HT1080 (cell line): ENCODE measurements at regions not wholly inside any gene's neighbourhood (a gene's known extent, or its start where the extent isn't known, plus 50 kb on each side); places are given as distances from the start of the nearest gene placed in this dataset.

Source experiments
- DNase-seq: peaks from one replicate; pipeline ENCODE4 v3.0.0-alpha.2; 2015; ENCODE audit warnings: low read depth

DNA sequence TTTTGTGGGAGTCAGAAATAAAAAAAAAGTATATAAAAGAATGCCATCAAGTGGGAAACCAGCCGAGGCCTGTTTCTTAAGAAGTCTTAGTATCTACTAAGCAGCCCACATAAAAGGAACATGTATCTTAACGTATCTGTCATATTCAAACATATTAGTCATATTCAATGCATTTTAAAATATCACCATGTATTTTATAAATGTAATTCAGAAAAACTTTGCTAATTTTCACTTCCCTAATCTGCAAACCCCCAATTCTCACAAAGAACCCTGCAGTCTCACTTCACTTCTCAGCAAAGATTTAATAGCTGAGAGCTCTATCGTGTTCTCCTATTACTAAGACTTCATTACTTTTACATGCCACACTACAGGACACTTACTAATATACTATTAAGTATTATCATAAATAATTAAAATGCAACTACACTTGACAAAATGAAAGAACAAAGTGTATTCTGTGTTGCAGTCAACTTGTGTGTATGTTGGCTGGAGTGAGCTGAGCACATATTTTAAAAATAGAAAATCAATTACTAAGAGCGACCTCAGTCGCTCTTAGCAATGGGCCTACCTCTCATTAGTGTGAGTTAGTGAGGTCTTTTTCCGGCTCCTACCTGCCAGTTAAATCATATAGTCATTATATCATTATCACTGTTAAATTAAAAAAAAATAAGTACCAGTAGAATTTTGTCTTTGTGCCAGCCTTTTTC, 484.3 kb downstream of the LMO4 start:
- DNase-seq, result no peak

DNA sequence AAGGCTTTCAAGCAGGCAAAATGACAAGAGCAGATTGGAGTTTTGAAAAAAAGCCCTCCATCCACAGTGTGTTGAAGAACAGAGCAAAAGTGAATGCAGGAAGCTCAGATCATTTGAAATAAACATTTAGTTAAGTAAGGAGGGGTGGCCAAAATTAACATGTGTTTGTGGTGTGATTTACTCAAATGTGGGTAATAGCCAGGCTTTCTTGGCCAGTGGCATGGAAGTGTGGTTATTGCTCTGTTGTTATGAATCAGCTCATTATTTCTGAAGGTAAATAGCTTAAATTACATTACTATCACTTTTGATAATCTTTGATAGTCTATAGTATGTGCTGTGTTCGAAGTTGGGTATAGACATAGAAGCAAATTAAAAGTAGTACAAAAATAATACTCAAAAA, 485.9 kb downstream of the LMO4 start:
- DNase-seq, result no peak

DNA sequence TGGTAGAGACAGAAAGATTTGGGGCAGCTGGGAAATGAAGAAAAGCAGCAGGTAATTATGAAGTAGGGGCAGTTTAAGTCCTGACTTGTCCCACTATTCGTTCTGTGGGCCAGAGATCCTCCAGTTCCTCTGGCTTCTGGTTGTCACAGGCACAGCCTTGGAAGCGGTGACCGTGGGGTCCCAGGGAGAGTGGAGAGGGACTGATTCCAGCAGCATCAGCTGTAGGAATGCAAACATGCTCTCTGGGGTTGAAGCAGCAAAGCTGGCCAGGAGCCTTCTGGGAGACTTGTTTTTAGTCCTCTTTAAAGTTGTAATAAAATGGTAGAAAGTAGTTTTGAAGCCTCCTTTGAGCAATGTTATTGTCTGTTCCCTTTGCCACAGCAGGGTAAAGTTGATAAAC, 488.0 kb downstream of the LMO4 start:
- no peak for DNase-seq

DNA sequence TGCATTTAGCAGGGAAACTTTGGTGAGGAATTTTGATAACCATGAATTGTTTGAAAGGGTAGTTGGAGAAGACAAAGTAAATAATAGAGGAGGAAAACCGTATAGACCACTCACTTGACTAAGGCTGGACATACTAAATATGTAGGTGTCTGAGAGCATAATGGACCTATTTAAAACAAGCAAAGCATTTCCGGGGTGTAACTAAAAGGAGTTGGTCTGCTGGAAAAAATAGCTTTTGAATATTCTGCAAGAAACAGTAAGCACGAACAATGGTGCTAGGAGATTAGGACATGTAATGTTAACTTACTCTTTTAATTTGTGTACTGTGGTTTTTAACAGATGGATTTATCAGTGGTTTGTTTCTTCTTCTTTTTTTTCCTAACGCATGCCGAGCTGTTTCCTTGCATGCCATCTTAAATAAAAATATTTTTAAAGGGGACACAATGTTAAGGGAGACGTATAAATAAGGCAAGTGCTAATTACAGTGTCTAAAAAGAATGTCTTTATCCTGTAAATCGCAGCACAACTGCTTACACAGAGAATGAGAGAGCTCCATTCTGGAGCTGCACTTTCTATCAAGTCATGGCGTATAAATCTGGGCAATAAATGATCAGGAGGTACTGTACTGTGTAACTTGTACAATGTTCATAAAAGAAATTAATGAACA, 492.1 kb downstream of the LMO4 start:
- DNase-seq, result no peak

DNA sequence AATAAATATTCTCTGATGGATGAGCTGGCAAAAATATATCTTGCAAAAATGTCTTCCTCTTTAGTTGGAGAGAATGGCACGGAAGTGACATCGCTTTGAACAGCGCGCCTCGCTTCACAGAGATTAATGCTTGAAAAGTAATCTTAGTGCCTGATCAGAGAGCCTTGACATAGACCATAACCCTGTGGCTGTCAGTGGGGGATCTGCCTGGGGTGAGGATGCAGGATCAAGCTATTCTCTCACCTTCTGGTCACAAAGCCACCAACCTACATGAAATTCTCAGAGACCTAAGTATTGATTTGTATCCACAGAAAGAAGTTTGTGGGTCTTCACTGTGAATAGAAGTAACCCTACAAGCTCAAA, 492.6 kb downstream of the LMO4 start:
- DNase-seq, result no peak

DNA sequence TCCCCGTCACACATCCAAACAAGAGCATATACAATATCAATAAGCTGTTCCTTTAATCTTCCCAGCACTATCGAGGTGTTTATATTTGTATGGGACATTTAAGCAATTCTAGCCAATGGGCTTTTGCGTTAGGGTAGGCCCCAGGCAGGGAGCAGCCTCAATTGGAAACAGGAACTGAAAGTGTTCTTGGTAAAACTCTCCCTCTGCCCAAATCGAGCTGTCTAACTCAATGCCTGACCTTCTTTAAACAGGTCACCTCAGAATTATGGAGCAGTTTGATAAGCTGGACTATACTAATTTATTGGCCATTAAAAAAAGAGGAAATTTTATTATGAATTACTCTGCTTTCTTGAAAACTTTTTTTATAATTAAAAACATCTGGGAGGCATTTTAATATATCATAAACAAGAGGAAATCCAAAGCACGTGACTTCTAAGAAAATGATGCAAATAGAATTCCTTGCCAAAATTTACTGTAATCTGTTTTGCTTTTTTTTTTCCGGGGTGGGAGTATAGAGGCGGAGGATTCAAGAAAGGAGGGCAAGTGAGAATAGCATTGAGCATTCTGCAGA, 498.1 kb downstream of the LMO4 start:
- peak; percentile 60 for DNase-seq

DNA sequence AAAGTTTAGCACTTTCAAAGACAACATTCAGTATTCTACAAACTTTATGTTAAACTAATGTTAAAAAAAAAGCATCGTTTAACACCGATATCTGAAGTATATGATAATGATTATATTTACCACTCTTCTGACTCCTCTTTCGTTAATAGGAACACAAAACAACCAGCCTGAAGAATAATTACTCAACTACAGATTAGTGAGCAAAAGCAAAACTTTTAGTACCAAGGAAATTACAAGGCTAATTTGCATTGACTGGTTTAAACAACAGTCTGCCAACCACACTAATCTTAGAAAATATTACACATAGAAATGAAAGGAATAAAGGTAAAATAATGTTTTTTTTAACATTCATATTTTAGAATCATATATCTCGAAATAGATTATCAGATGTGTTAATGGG, 500.7 kb downstream of the LMO4 start:
- no peak for DNase-seq

DNA sequence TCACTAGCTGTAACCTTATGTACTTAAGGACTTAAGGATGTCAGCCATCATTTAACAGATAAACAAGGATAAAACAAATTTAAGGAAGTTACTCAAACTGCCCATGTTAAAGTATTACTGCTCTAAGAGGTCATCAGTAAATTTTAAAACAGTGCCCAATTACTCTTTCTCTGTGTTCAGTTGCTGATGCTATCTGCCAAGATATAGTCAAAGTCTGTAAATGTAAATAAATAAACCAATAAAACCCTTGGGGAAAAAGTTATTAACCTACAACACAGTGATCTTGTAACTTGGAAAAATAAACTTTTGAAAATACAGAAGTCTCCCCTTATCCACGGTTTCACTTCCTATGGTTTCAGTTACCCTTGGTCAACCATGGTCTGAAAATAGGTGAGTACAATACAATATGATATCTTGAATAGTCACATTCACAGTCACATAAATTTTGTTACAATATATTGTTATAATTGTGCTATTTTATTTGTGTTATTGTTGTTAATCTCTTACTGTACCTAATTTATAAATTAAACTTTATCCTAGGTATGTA, 501.8 kb downstream of the LMO4 start:
- no peak for DNase-seq

DNA sequence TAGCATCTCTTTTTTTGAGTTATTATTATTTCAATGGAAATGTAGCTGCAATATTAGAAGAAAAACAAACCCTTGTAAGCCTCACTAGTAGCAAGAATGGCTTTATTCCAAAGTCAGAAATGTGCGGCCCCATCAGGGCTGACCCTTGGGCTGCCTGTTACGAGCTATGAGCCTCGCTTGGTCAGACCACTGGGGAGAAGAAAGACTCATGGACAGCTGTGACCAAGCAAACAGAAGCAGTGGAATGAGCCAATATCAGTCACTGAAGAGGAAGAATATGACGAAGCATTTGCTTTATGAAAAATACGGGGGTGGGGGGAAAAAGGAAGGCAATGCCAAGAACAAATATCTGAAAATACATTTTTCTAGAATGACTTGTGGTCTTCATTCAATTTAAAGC, 504.5 kb downstream of the LMO4 start:
- DNase-seq, result no peak

DNA sequence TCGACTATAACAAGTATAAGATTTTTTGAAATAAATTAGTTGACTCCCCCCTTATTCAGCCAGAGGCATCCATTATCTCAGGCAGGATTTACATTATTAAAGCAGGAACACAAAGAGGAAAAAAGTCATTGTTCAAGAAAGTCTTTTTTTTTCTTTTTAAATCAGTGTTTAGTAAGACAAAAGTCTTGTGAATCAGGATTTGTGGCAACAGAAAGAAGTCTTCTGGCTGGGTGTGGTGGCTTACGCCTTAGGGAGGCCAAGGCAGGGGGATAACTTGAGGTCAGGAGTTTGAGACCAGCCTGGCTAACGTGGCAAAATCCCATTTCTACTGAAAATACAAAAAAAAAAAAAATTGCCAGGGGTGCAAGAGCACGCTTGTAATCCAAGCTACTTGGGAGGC, 505.5 kb downstream of the LMO4 start:
- no peak for DNase-seq

DNA sequence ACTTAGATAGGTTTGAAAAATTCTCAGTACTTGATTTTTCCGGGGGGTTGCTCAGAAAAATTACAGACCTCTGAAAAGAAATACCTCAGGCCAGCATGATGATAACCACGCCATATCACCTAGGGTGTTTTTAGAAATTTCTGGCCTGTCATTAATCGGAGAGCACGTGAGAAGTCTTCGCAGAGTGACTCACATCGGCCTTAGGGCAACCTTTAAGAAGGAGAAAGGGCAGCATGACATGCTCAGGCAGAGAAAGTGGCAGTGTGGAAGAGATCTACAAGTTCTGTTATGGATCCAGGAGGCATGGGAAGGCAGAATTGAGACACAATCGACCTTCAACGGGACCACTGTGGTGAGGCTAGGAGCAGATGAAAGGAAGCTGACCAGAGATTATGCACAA, 506.3 kb downstream of the LMO4 start:
- no peak for DNase-seq

DNA sequence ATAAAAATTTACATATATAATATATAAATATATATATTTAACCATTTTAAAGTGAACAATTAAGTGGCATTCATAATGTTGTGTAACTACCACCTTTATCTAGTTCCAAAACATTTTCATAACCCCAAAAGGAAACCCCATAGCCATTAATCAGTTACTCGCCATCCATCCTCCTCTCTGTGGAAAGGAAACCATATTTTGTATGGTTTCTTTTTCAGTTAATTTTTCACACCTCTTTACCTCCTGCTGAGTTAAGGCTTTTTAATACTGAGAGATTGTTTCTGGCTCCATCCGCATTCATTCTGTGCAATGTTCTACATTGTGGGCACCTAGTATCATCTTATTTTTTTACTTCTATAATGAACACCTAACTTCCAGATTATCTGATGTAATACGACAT, 512.1 kb downstream of the LMO4 start:
- DNase-seq, result no peak

DNA sequence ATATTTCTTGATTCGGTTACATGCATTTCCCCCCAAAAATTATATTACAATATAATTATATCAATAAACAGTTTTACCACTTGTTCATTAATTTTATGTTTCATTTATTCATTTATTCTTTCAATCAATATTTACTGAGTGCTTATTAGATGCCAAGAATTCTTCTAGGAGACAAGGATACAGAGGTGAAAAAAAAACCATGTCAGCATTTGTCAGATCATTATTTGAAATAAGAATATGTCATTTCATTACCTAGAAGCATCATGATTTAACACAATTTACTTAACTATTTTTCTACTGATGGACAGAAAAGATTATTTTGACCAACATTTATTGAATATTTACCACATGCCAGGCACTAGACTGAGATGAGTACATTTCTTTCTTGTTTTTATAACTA, 512.7 kb downstream of the LMO4 start:
- DNase-seq, result no peak

DNA sequence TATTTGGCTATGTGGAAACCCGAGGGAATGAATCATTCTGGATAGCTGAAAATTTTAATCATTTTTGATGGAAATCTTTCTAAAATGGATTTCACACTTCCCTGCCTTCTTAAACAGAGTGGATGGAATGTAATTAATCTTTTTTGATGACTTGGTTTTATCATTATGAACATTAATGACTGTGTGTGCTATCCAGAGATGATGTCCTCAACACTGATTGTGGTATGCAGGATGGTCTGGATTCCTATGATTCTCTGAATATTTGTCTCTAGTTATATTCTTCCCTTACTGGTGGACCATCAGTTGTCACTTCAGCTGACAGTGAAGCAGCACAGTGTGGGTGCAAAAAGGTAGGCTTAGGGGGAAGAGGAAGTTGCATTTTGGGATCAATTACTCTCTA, 513.5 kb downstream of the LMO4 start:
- DNase-seq, result no peak

DNA sequence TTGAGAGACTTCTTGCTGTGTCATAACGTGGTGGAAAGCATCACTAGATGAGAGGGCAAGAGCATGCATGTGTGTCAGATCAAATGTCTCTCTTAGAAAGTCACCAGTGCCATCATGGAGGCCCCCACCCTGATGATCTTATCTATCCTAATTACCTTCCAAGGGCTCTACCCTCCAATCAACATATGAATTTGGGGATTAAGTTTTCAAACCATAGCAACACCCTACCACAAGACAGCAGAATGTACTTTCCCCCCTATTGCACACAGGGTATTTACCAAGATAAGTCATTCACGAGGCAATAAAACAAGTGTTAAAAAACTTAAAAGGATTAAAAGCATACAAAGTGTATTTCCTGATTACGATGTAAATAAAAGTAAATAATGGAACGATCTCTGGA, 515.6 kb downstream of the LMO4 start:
- no peak for DNase-seq

DNA sequence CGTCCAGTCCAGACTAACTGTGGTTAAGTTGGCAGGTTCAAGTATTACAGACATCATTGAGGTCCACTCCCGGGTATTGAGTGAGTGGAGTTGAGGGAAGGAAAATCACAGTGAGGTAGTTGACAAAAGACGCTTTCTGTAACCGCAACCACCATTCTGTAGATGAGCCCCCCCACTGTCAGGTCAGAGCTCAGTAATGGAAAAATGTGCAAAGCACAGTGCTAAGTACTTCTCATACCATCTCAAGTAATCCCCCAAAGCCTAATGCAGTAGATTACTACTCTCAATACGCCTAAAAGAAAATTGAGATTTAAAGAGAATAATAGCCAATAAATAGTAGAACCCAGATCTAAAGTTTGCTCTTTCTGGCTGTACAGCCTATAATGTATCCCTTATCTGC, 522.8 kb downstream of the LMO4 start:
- no peak for DNase-seq

DNA sequence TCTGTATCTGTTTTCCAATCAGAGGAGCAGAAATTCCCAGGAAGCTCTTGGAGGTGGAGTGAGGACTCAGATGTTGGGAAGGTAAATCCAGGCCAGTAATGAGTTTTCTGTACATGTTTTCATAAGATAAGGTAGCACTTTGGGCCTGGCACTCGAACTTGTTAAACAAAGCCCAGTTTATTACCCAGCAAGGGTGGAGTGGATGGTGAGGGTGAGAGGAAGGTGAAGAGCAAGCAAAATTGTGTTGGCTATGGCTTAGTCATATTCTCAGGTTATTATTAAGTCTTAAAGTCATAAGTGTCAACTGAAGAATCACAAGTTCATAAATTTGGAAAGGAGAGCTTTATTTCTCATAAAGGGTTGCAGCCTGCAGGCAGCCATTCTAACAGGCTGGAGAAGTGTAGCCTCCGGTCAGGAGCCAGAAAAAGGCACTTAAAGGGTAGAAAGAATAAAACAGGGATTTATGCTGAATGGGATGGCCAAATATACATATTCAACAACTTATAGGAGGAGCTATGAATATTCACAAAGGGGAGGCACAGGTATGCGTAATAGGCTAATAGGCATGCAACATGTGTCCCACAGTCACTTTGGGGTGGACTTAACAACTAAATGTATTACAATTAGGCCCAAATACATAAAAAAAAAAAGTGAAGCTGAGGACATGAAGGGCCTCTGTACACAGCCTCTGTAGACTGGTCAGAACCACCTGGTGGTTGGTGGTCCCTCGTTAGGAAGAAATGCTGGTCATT, 523.9 kb downstream of the LMO4 start:
- no peak for DNase-seq

DNA sequence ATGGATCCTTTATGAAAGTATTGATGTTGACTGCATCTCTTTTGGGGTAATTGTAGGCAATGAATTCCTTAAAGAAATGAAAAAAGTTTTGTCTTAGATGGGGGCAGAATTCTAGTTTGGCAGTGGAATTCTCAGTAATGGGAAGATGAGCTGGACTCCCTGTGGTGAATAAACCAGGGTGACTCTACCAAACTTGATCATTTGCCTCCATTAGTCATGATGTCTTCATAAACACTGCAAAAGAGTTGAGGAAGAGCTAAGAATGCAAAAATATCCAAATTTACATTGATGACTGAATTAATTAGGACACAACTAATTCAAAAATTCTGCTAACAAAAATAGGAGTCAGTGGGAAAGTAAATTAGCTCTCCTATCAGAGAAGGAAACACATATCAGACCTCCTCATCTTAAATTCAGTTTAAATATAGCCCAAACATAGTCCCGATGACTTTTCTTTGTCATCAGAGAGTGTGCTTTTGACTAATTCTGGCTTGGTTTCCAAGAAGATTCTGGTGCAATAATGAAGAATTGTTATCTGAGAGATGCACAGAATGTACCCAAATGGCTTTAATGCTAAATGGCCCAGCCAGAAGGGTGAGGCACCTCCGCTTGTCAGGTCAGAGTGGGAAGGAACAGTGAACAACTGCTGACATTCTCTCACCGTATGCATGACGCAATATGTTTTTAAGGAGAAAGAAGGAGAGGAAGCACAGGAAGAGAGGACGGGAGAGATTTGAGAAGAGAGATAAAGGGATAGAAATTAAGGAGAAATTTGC, 525.1 kb downstream of the LMO4 start:
- DNase-seq, result peak; percentile 7

DNA sequence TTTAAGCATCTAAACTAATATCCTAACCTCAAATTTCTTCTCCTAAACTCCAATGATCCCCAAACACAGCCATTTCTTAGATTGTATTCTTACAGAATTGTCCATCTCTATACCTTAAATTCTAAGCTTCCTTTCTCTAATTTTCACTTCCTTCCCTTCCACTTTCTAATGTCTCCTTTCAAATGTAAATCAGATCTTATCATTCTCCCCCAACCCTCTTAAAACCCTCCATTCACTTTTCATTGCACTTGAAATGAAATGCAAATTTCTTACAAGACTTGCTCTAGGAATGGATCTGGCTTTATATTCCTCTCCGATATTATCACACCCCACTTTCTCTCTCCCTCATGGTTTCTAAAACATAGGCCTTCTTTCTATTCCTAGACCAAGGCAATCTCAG, 534.6 kb downstream of the LMO4 start:
- DNase-seq, result no peak

DNA sequence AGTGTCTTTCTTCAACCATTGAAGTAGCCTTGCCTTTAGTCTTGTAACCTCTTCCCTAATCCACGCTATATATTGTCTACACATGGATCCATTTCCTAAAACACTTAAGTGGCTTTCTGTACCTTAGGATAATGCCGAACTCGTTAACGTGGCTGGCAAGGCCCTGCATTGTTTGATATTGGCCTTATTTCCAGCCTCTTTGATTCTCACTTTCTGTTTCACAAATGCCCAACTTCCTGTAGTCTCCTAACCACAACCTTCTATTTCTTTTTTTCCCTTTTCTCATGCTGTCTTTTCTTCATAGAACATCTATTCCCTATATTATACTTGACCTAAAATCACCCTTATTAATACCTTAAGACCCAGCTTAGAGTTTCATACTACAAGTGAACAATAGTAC, 536.0 kb downstream of the LMO4 start:
- DNase-seq, result no peak

DNA sequence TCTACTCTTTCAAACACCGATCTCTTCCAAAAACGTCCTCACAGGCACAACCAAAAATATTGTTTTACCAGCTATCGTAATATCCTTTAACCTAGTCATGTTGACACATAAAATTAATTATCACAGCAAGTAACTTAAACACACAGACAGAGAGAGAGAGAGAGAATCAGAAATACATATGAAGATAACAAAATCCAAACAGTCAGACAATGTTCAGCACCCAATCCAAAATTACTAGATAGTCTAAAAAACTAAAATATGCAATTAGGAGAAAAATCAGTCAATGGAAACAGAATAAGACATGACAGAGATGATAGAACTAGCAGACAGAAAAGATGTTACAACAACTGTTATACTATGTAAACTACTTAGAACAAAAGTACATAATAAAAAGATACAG, 537.7 kb downstream of the LMO4 start:
- DNase-seq, result no peak
